ENCODE measurements at regions not wholly inside any gene's neighbourhood (a gene's known extent, or its start where the extent isn't known, plus 50 kb on each side); places are given as distances from the start of the nearest gene placed in this dataset.

GRCh38 chr9:90948156-90948555 is 146.5 kb downstream of the SYK start:
- DNase-seq: no peak

GRCh38 chr9:90950600-90950999 is 149.0 kb downstream of the SYK start:
- no peak for DNase-seq

- DNase-seq: no peak
Measured at GRCh38 chr9:90953200-90953599, 151.6 kb downstream of the SYK start.

GRCh38 chr9:90953805-90954204 is 152.2 kb downstream of the SYK start:
- DNase-seq: no peak

GRCh38 chr9:90956026-90956810 is 154.6 kb downstream of the SYK start:
- no peak for DNase-seq

GRCh38 chr9:90958328-90958727 is 156.7 kb downstream of the SYK start:
- no peak for DNase-seq

GRCh38 chr9:90960941-90961340 is 159.3 kb downstream of the SYK start:
- no peak for DNase-seq

GRCh38 chr9:90961375-90961774 is 159.8 kb downstream of the SYK start:
- DNase-seq: no peak

- no peak for DNase-seq
Measured at GRCh38 chr9:90964101-90965020, 162.7 kb downstream of the SYK start.

GRCh38 chr9:90965226-90966030 is 163.8 kb downstream of the SYK start:
- DNase-seq: no peak

- no peak for DNase-seq
Measured at GRCh38 chr9:90966031-90966290, 164.3 kb downstream of the SYK start.

- DNase-seq: no peak
Measured at GRCh38 chr9:90966480-90967144, 165.0 kb downstream of the SYK start.

- no peak for DNase-seq
Measured at GRCh38 chr9:90967145-90967538, 165.5 kb downstream of the SYK start.

- no peak for DNase-seq
Measured at GRCh38 chr9:90969021-90969675, 167.5 kb downstream of the SYK start.

- no peak for DNase-seq
Measured at GRCh38 chr9:90970608-90971007, 169.0 kb downstream of the SYK start.

GRCh38 chr9:90972057-90972456 is 170.4 kb downstream of the SYK start:
- no peak for DNase-seq

- DNase-seq: no peak
Measured at GRCh38 chr9:90974016-90974415, 172.4 kb downstream of the SYK start.

GRCh38 chr9:90974643-90975245 is 173.1 kb downstream of the SYK start:
- DNase-seq: no peak

- DNase-seq: no peak
Measured at GRCh38 chr9:90975781-90976538, 174.3 kb downstream of the SYK start.

GRCh38 chr9:90979138-90979551 is 177.5 kb downstream of the SYK start:
- no peak for DNase-seq

- DNase-seq: peak; percentile 55
Measured at GRCh38 chr9:90979639-90980038, 178.0 kb downstream of the SYK start.
